SK-N-MC (cell line): ENCODE measurements at regions not wholly inside any gene's neighbourhood (a gene's known extent, or its start where the extent isn't known, plus 50 kb on each side); places are given as distances from the start of the nearest gene placed in this dataset.

ENCODE experiments used
- EZH2 ChIP-seq: fragments of 200-600 bp; sonication (generic); IDR thresholded peaks from one replicate; pipeline ENCODE4 v1.6.1; 2017; ENCODE audit warnings: antibody characterized with exemption
- POLR2AphosphoS5 ChIP-seq: IDR thresholded peaks from 2 replicates; pipeline ENCODE4 v1.6.1; 2012; ENCODE audit warnings: mild to moderate bottlenecking, low read depth, low read length, borderline replicate concordance

DNA sequence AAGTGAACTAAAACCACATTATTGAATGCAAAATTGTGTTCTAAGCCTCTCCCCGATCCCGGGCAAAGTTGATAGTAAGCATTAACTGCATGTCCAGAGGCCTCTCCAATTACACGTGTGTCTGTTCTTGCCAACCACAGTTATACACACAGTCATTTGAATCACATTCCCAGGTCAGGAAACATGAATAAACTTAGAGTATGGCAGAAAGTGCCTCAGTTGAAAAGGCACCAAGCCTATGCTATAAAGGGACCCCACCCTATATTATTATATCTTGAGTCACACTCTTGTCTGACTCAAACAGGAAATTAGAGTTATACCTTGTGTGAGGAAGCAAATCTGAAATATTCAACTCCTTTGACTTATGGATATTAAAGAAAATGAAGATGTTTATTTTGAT, 128.3 kb upstream of the STXBP6 start:
- TF ChIP-seq EZH2: no peak
- no peak for TF ChIP-seq POLR2AphosphoS5
